CD4-positive, alpha-beta T cell treated with Interleukin-15 for 1 hour (primary cell): ENCODE measurements at regions not wholly inside any gene's neighbourhood (a gene's known extent, or its start where the extent isn't known, plus 50 kb on each side); places are given as distances from the start of the nearest gene placed in this dataset.

Experiments
- DNase-seq: peaks from one replicate; pipeline ENCODE4 v3.0.0-alpha.2; 2020

GRCh38 chr6:133632206-133632605, 256.7 kb upstream of the TCF21 start:
- DNase-seq = no peak

- DNase-seq = no peak
Observed at GRCh38 chr6:133632906-133633305, 256.0 kb upstream of the TCF21 start.

GRCh38 chr6:133634474-133634873, 254.4 kb upstream of the TCF21 start:
- DNase-seq = no peak

- no peak for DNase-seq
Observed at GRCh38 chr6:133635447-133635846, 253.5 kb upstream of the TCF21 start.

GRCh38 chr6:133637436-133637835, 251.5 kb upstream of the TCF21 start:
- DNase-seq = no peak

GRCh38 chr6:133637874-133638273, 251.0 kb upstream of the TCF21 start:
- no peak for DNase-seq

GRCh38 chr6:133641104-133641503, 247.8 kb upstream of the TCF21 start:
- no peak for DNase-seq

- no peak for DNase-seq
Observed at GRCh38 chr6:133644548-133644891, 244.4 kb upstream of the TCF21 start.

GRCh38 chr6:133644892-133645619, 243.9 kb upstream of the TCF21 start:
- no peak for DNase-seq

- no peak for DNase-seq
Observed at GRCh38 chr6:133645966-133646740, 242.8 kb upstream of the TCF21 start.

GRCh38 chr6:133648581-133648980, 240.3 kb upstream of the TCF21 start:
- no peak for DNase-seq

GRCh38 chr6:133671376-133671775, 217.5 kb upstream of the TCF21 start:
- no peak for DNase-seq

GRCh38 chr6:133673056-133673455, 215.9 kb upstream of the TCF21 start:
- DNase-seq = no peak

GRCh38 chr6:133674661-133675060, 214.3 kb upstream of the TCF21 start:
- DNase-seq = no peak

- DNase-seq = no peak
Observed at GRCh38 chr6:133680994-133681393, 207.9 kb upstream of the TCF21 start.

GRCh38 chr6:133681891-133682290, 207.0 kb upstream of the TCF21 start:
- no peak for DNase-seq

- no peak for DNase-seq
Observed at GRCh38 chr6:133682506-133683307, 206.2 kb upstream of the TCF21 start.

- DNase-seq = no peak
Observed at GRCh38 chr6:133683308-133683580, 205.7 kb upstream of the TCF21 start.

- DNase-seq = no peak
Observed at GRCh38 chr6:133683606-133684005, 205.3 kb upstream of the TCF21 start.

GRCh38 chr6:133688705-133689492, 200.0 kb upstream of the TCF21 start:
- DNase-seq = no peak

GRCh38 chr6:133689863-133690262, 199.1 kb upstream of the TCF21 start:
- no peak for DNase-seq

GRCh38 chr6:133693565-133693964, 195.3 kb upstream of the TCF21 start:
- DNase-seq = no peak

- DNase-seq = no peak
Observed at GRCh38 chr6:133697185-133697584, 191.7 kb upstream of the TCF21 start.
